ENCODE measurements at regions not wholly inside any gene's neighbourhood (a gene's known extent, or its start where the extent isn't known, plus 50 kb on each side); places are given as distances from the start of the nearest gene placed in this dataset.

DNA sequence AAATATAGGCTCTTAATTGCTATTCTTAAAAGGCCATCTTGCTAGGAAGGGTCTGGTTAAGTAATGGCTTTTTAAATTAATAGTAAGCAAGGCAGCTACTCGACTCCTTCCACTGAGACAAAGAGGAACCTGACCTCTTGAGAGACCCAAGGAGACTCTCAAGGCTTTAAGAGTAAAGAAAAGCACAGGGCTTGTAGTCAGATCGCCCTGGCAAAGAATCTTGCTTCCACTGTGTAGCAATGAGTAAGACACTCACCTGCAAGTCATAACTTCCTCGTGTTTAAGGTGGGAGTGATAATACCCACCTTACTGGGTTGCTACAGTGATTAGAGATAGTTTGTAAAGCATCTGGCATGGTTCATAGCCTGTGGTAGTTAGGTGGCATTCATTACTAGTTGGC is 274.5 kb downstream of the TSN start:
- no peak overlapping the region for H3K4me3 Mint-ChIP-seq (ENCODE audit: unreplicated experiment)
- no peaks in the 10 kb centered on the region for H3K27me3 Mint-ChIP-seq (ENCODE audit: unreplicated experiment)
- TF ChIP-seq, protein P1, sequence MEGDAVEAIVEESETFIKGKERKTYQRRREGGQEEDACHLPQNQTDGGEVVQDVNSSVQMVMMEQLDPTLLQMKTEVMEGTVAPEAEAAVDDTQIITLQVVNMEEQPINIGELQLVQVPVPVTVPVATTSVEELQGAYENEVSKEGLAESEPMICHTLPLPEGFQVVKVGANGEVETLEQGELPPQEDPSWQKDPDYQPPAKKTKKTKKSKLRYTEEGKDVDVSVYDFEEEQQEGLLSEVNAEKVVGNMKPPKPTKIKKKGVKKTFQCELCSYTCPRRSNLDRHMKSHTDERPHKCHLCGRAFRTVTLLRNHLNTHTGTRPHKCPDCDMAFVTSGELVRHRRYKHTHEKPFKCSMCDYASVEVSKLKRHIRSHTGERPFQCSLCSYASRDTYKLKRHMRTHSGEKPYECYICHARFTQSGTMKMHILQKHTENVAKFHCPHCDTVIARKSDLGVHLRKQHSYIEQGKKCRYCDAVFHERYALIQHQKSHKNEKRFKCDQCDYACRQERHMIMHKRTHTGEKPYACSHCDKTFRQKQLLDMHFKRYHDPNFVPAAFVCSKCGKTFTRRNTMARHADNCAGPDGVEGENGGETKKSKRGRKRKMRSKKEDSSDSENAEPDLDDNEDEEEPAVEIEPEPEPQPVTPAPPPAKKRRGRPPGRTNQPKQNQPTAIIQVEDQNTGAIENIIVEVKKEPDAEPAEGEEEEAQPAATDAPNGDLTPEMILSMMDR (IDR thresholded peaks at IDR 0.05), result no peak
- no peak for DNase-seq (ENCODE audit: extremely low spot score, unreplicated experiment)
- peaks cover 5% of the 10 kb centered on the region for H3K4me1 Mint-ChIP-seq (ENCODE audit: unreplicated experiment)
- no peaks in the 10 kb centered on the region for H3K36me3 Mint-ChIP-seq (ENCODE audit: unreplicated experiment)
- no peak overlapping the region for H3K27ac Mint-ChIP-seq (ENCODE audit: unreplicated experiment)
- no peaks in the 10 kb centered on the region for H3K9me3 Mint-ChIP-seq (ENCODE audit: unreplicated experiment)

DNA sequence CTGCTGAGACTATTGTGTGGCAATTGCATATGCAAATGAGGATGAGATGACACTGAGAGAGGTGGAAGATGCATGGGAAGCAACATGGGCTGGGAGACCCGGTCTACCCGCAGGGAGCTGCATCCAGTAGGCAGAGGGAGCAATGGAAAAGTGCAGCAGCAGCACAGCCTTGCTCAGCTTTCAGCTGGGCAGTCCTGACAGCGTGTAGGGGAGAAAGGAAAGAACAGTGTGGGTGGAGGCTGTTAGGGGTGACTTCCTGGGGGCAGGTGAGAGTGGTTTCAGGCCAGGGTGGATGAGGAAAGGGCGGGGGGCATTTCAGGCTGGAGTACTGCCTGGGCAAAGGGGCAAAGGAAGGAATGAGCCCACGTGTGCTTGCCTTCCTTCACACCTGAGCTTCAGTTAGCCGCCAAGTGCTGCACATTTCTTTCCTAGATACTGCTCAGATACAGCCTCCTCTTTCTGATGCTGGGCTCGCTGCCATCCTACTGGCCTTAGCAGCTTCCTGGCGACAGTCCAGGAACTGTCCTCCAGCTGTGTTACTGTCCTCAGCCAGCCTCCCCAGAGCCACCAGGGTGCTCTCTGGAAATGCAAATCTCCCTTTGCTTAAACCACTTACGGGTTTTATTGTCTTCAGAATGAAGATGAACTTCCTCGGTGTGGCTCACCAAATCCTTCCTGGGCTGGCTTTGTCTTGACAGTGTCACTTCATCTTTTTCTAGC is 276.3 kb downstream of the TSN start:
- TF ChIP-seq, protein P1 (IDR thresholded peaks at IDR 0.05), result no peak
- Mint-ChIP-seq H3K27me3 (ENCODE audit: unreplicated experiment) (no peaks in the 10 kb centered on the region), H3K27ac (ENCODE audit: unreplicated experiment) (no peak overlapping the region), H3K4me3 (ENCODE audit: unreplicated experiment) (no peak overlapping the region), H3K36me3 (ENCODE audit: unreplicated experiment) (no peaks in the 10 kb centered on the region), H3K4me1 (ENCODE audit: unreplicated experiment) (peaks cover 5% of the 10 kb centered on the region), H3K9me3 (ENCODE audit: unreplicated experiment) (no peaks in the 10 kb centered on the region)
- peak; percentile 77 for DNase-seq (ENCODE audit: extremely low spot score, unreplicated experiment)

GRCh38 chr2:122032264-122032645 is 276.8 kb downstream of the TSN start:
- H3K4me1 Mint-ChIP-seq (ENCODE audit: unreplicated experiment), result peaks cover 5% of the 10 kb centered on the region
- no peaks in the 10 kb centered on the region for H3K27me3 Mint-ChIP-seq (ENCODE audit: unreplicated experiment)
- no peak overlapping the region for H3K27ac Mint-ChIP-seq (ENCODE audit: unreplicated experiment)
- H3K4me3 Mint-ChIP-seq (ENCODE audit: unreplicated experiment), result no peak overlapping the region
- TF ChIP-seq, protein P1 (IDR thresholded peaks at IDR 0.05), result no peak
- H3K9me3 Mint-ChIP-seq (ENCODE audit: unreplicated experiment), result no peaks in the 10 kb centered on the region
- H3K36me3 Mint-ChIP-seq (ENCODE audit: unreplicated experiment), result no peaks in the 10 kb centered on the region
- peak; percentile 65 for DNase-seq (ENCODE audit: extremely low spot score, unreplicated experiment)

DNA sequence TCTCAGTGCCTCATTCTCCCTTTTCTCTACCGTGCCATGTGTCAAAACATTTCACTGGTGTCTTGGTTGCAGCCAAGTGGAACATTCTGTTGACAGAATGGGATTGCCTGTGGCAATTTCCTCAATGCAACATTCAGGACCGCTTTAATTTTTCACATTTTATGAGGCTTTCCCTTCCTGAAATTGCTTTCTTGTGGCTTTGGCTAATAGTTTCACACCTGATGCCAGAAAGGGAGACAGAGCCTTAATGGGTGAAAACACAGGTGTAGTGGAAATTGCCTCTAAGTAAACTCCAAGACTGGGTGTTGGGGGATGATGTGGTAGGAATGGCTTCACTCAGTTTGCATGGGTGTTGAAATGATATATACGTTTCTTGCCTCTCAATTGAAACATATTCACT is 278.3 kb downstream of the TSN start:
- peak; percentile 11 for DNase-seq (ENCODE audit: extremely low spot score, unreplicated experiment)
- TF ChIP-seq, protein P1 (IDR thresholded peaks at IDR 0.05), result no peak
- H3K9me3 Mint-ChIP-seq (ENCODE audit: unreplicated experiment), result no peaks in the 10 kb centered on the region
- no peaks in the 10 kb centered on the region for H3K36me3 Mint-ChIP-seq (ENCODE audit: unreplicated experiment)
- H3K4me3 Mint-ChIP-seq (ENCODE audit: unreplicated experiment), result no peak overlapping the region
- H3K27ac Mint-ChIP-seq (ENCODE audit: unreplicated experiment), result no peak overlapping the region
- no peaks in the 10 kb centered on the region for H3K4me1 Mint-ChIP-seq (ENCODE audit: unreplicated experiment)
- no peaks in the 10 kb centered on the region for H3K27me3 Mint-ChIP-seq (ENCODE audit: unreplicated experiment)

- TF ChIP-seq, protein P1 (IDR thresholded peaks at IDR 0.05), result no peak
- Mint-ChIP-seq H3K9me3 (ENCODE audit: unreplicated experiment) (no peaks in the 10 kb centered on the region), H3K4me3 (ENCODE audit: unreplicated experiment) (no peak overlapping the region), H3K4me1 (ENCODE audit: unreplicated experiment) (no peaks in the 10 kb centered on the region), H3K27me3 (ENCODE audit: unreplicated experiment) (no peaks in the 10 kb centered on the region), H3K36me3 (ENCODE audit: unreplicated experiment) (no peaks in the 10 kb centered on the region), H3K27ac (ENCODE audit: unreplicated experiment) (no peak overlapping the region)
- DNase-seq (ENCODE audit: extremely low spot score, unreplicated experiment), result no peak
Observed at GRCh38 chr2:122034344-122034743, 278.9 kb downstream of the TSN start.

Measured in osteocyte (in vitro differentiated cells).